Ovary (tissue), 7 donors: ENCODE measurements at regions not wholly inside any gene's neighbourhood (a gene's known extent, or its start where the extent isn't known, plus 50 kb on each side); places are given as distances from the start of the nearest gene placed in this dataset.

ENCODE experiments used
- DNase-seq, 5 donors: peaks; one replicate each; pipeline ENCODE4 v3.0.0-alpha.2; 2019 to 2020
- H3K27ac ChIP-seq, 2 donors: fragments of 200-600 bp; one replicate each; pipeline versions ENCODE4 v1.5.1 to v1.8.0; 2019 to 2022
- H3K27me3 ChIP-seq: fragments of 200-600 bp; one replicate; pipeline ENCODE4 v1.8.0; 2022
- H3K36me3 ChIP-seq: fragments of 200-600 bp; sonication (generic); one replicate; pipeline ENCODE4 v1.5.1; 2019
- H3K4me1 ChIP-seq: one replicate; pipeline ENCODE4 v1.8.1; 2013; ENCODE audit warnings: mild to moderate bottlenecking, moderate library complexity; ENCODE audit not compliant: insufficient read depth
- H3K4me3 ChIP-seq: fragments of 200-600 bp; sonication (generic); one replicate; pipeline ENCODE4 v1.5.1; 2017
- H3K9me3 ChIP-seq, 2 donors: fragments of 200-600 bp in 1 of 2; sonication (generic) in 1 of 2; one replicate each; pipeline versions ENCODE4 v1.5.1 to v1.8.1; 2013 to 2019; ENCODE audit warnings: mild to moderate bottlenecking in 1 of 2, moderate library complexity in 1 of 2
- CTCF ChIP-seq, 3 donors: fragments of 450-650 bp in 2 of 3; fragments of 200-600 bp in 1 of 3; IDR thresholded peaks; one replicate each; pipeline versions ENCODE4 v1.5.1 to v1.8.0; 2016 to 2022; ENCODE audit warnings: antibody characterized with exemption in 3 of 3, mild to moderate bottlenecking in 1 of 3
- EP300 ChIP-seq: sonication (generic); formaldehyde crosslinking; IDR thresholded peaks from one replicate; pipeline ENCODE4 v1.6.1; 2017; ENCODE audit warnings: antibody characterized with exemption
- POLR2A ChIP-seq: fragments of 450-650 bp; IDR thresholded peaks from one replicate; pipeline ENCODE4 v1.6.1; 2017; ENCODE audit warnings: antibody characterized with exemption, mild to moderate bottlenecking, moderate library complexity
- WGBS, 3 donors: extraction: QIAGEN DNeasy Blood & Tissue Kit in 1 of 3; methylation state at CpG; one replicate each; pipeline versions ENCODE4 v1.1.5 to v1.1.7; 2013 to 2017; 5-methylcytosine and 5-hydroxymethylcytosine counted together
- intact Hi-C, 4 donors: fragments of 100-400 bp; cut with DNase I; formaldehyde crosslinking; loops; one replicate each; pipeline versions ENCODE4 v1.11.0 to v1.15.1; 2022 to 2023
- donor health status: DM: no; HTN: no; CAD: no; lungs with moderate emphysema.
- donor health status: DM: no; HTN: no; CAD: no.
- donor health status: Bipolar disorder and iron deficiency.
- donor health status: DM: no; HTN: no; CAD: no.
- donor health status: DM: yes; HTN: yes; CAD: no.

- WGBS, 3 donors: 76 to 86% (median 83%) methylated on average over 5 of the region's 5 CpGs
- Histone ChIP-seq H3K27me3 (no peaks in the 10 kb centered on the region), H3K27ac (no peak overlapping the region), H3K9me3 (no peaks in the 10 kb centered on the region), H3K4me1 (no peaks in the 10 kb centered on the region), H3K4me3 (no peak overlapping the region), H3K36me3 (no peaks in the 10 kb centered on the region)
- TF ChIP-seq EP300 (no peak), POLR2A (no peak), CTCF (IDR thresholded peaks at IDR 0.05) (no peak)
- no peak for DNase-seq
- intact Hi-C loops: no loop called here
Observed at GRCh38 chr15:93527374-93528050, 438.5 kb upstream of the RGMA start.

DNA sequence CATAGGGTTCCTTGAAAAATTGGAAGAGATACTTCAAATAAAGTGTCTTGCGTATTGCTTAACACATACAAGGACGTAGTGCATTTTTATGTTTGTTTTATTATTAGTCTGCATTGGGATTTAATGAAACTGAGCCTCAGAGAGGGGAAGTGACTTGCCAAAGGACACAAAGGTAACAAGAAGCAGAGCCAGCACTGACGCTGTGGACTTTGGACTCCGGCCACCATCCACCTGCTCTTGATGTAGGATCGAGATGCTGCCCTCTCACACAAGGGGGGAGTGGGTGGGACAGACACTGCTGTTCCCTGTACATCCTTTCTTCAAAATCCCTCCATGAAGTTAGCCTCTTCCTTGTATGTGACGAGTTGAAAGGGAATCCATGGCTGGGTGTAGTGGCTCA, 435.4 kb upstream of the RGMA start:
- 71 to 76% (median 74%) methylated on average over 6 of the region's 6 CpGs for WGBS, 3 donors
- intact Hi-C loops: no loop called here

GRCh38 chr15:93523481-93523880, 434.5 kb upstream of the RGMA start:
- Histone ChIP-seq H3K27me3 (no peaks in the 10 kb centered on the region), H3K27ac (no peak overlapping the region), H3K36me3 (no peaks in the 10 kb centered on the region), H3K4me3 (no peak overlapping the region), H3K9me3 (no peaks in the 10 kb centered on the region), H3K4me1 (no peaks in the 10 kb centered on the region)
- no peak for DNase-seq
- 59 to 77% (median 67%) methylated on average over 7 of the region's 7 CpGs for WGBS, 3 donors
- intact Hi-C loops: no loop called here
- TF ChIP-seq POLR2A: no peak
- no peak for TF ChIP-seq CTCF (IDR thresholded peaks at IDR 0.05)
- no peak for TF ChIP-seq EP300

More for the DNA sequence above, 435.4 kb upstream of the RGMA start:
- no peak overlapping the region for H3K27ac ChIP-seq
- no peaks in the 10 kb centered on the region for H3K9me3 ChIP-seq
- H3K4me3 ChIP-seq: no peak overlapping the region
- no peaks in the 10 kb centered on the region for H3K27me3 ChIP-seq
- no peak for DNase-seq
- no peaks in the 10 kb centered on the region for H3K4me1 ChIP-seq
- TF ChIP-seq POLR2A (no peak), CTCF (IDR thresholded peaks at IDR 0.05) (no peak), EP300 (no peak)
- no peaks in the 10 kb centered on the region for H3K36me3 ChIP-seq

- no peak overlapping the region for H3K27ac ChIP-seq
- no peaks in the 10 kb centered on the region for H3K36me3 ChIP-seq
- H3K4me3 ChIP-seq: no peak overlapping the region
- no peaks in the 10 kb centered on the region for H3K4me1 ChIP-seq
- 83 to 86% (median 83%) methylated on average over 4 of the region's 4 CpGs for WGBS, 3 donors
- intact Hi-C loops: no loop called here
- no peaks in the 10 kb centered on the region for H3K9me3 ChIP-seq
- no peaks in the 10 kb centered on the region for H3K27me3 ChIP-seq
- DNase-seq: no peak
- TF ChIP-seq EP300: no peak
- TF ChIP-seq POLR2A: no peak
- no peak for TF ChIP-seq CTCF (IDR thresholded peaks at IDR 0.05)
Observed at GRCh38 chr15:93520206-93520605, 431.2 kb upstream of the RGMA start.
